ENCODE measurements at regions not wholly inside any gene's neighbourhood (a gene's known extent, or its start where the extent isn't known, plus 50 kb on each side); places are given as distances from the start of the nearest gene placed in this dataset.

- Histone ChIP-seq H3K27me3 (ENCODE audit: control insufficient read depth in 2 of 2, insufficient read depth in 2 of 2, low read length in 2 of 2) (no peaks in the 10 kb centered on the region), H3K9ac (ENCODE audit: insufficient read depth in 1 of 2, low read depth in 2 of 2, low read length in 2 of 2) (no peak overlapping the region), H3K9me1 (ENCODE audit: control insufficient read depth, insufficient read depth, low read length) (no peaks in the 10 kb centered on the region), H3K36me3 (ENCODE audit: control insufficient read depth, insufficient read depth, low read length) (no peaks in the 10 kb centered on the region), H3K4me2 (ENCODE audit: insufficient read depth, low read length) (no peak overlapping the region), H3K27ac (ENCODE audit: extremely low read depth, low read depth, low read length) (no peak overlapping the region), H2AFZ (ENCODE audit: low read depth, low read length) (no peak overlapping the region), H3K4me3 (no peak overlapping the region), H3K79me2 (ENCODE audit: control insufficient read depth, insufficient read depth, low read length) (no peaks in the 10 kb centered on the region), H4K20me1 (replicated peaks; ENCODE audit: control insufficient read depth, insufficient read depth, low read length) (no peaks in the 10 kb centered on the region), H3K4me1 (replicated peaks in 1 of 2; ENCODE audit: control insufficient read depth in 2 of 2, insufficient read depth in 2 of 2, low read length in 2 of 2) (no peaks in the 10 kb centered on the region; a peak in 1 of 5 replicates), H3K9me3 (replicated peaks; ENCODE audit: control insufficient read depth, insufficient read depth, low read depth, low read length) (0 out of 2 replicates have a peak, but pooled peaks cover 1% of the 10 kb centered on the region)
- FAIRE-seq (no peak), ATAC-seq (no peak), DNase-seq (ENCODE audit: extremely low read depth in 1 of 4, low spot score in 3 of 4) (no peak)
- BruUV-seq (replicated peaks) = no TSS peak
- 5% methylated on average over 3 of the region's 3 CpGs for WGBS (ENCODE audit: insufficient coverage, low coverage, missing lambda C conversion rate)
- ChIA-PET POLR2A (no interaction called here), CTCF (ENCODE audit: low intra/inter-chr PET ratio) (no interaction called here)
- intact Hi-C loops (cut with micrococcal nuclease) = no loop called here
- in situ Hi-C loops (cut with MboI) = no loop called here
- TF ChIP-seq MIER1 (IDR thresholded peaks at IDR 0.05; ENCODE audit: low read depth) (no peak), NELFE (IDR thresholded peaks at IDR 0.05; ENCODE audit: insufficient read depth, insufficient read length) (no peak), RBM17 (IDR thresholded peaks at IDR 0.05; ENCODE audit: borderline replicate concordance, low read depth, low read length) (no peak), ELK1 (CRISPR knock-in tag; IDR thresholded peaks at IDR 0.05) (no peak), ZNF699 (CRISPR knock-in tag; IDR thresholded peaks at IDR 0.05; ENCODE audit: insufficient replicate concordance) (no peak), CEBPZ (IDR thresholded peaks at IDR 0.05; ENCODE audit: borderline replicate concordance, low read depth, low read length) (no peak), ARHGAP35 (IDR thresholded peaks at IDR 0.05; ENCODE audit: partially characterized antibody) (no peak), MTF1 (CRISPR knock-in tag; IDR thresholded peaks at IDR 0.05; ENCODE audit: borderline replicate concordance) (no peak), ZNF3 (CRISPR knock-in tag; IDR thresholded peaks at IDR 0.05) (no peak), MED1 (CRISPR knock-in tag; IDR thresholded peaks at IDR 0.05; ENCODE audit: borderline replicate concordance) (no peak), CBX1 (IDR thresholded peaks at IDR 0.05; ENCODE audit: low read depth) (no peak), ZBED1 (IDR thresholded peaks at IDR 0.05) (no peak), RFX5 (IDR thresholded peaks at IDR 0.05; ENCODE audit: low read depth, low read length) (no peak), ARID3A (IDR thresholded peaks at IDR 0.05; ENCODE audit: borderline replicate concordance, low read depth, low read length) (no peak)
Observed at GRCh38 chr12:18975933-18976332, 153.6 kb upstream of the PLEKHA5 start.

Data from K562 (cell line).